Fibroblast of lung (primary cell): ENCODE measurements at regions not wholly inside any gene's neighbourhood (a gene's known extent, or its start where the extent isn't known, plus 50 kb on each side); places are given as distances from the start of the nearest gene placed in this dataset.

Experiments used
- CTCF ChIP-seq, 2 donors: IDR thresholded peaks in 1 of 2; conservative IDR thresholded peaks in 1 of 2; 1 replicate in 1 of 2; 2 replicates in 1 of 2; pipeline ENCODE4 v1.5.1; 2011 to 2012; ENCODE audit warnings: low read length in 2 of 2, control low read depth in 1 of 2, inconsistent platforms in 1 of 2, low read depth in 1 of 2, mild to moderate bottlenecking in 1 of 2
- EZH2 ChIP-seq: IDR thresholded peaks from 2 replicates; pipeline ENCODE4 v1.5.1; 2012; ENCODE audit warnings: low read length, control low read depth, mild to moderate bottlenecking; ENCODE audit errors: missing control alignments

- TF ChIP-seq CTCF (conservative IDR thresholded peaks at IDR 0.05 in 1 of 2, IDR thresholded peaks at IDR 0.05 in 1 of 2; ENCODE audit: low read depth in 1 of 2, low read length in 2 of 2) (no peak), EZH2 (no peak)
These were observed 69.5 kb downstream of the CAVIN2 start for GRCh38 chr2:191777351-191777750.
